C4-2B (cell line): ENCODE measurements at regions not wholly inside any gene's neighbourhood (a gene's known extent, or its start where the extent isn't known, plus 50 kb on each side); places are given as distances from the start of the nearest gene placed in this dataset.

Source experiments
- H3K27ac ChIP-seq: fragments of 450-650 bp; 2 replicates; pipeline ENCODE4 v1.5.1; 2017
- ZFX ChIP-seq: fragments of 450-650 bp; IDR thresholded peaks from 2 replicates; pipeline ENCODE4 v1.6.1; 2017
- TF ChIP-seq, protein P1 (sequence below): fragments of 450-650 bp; conservative IDR thresholded peaks from 2 replicates; pipeline ENCODE4 v1.5.1; 2017; ENCODE audit warnings: mild to moderate bottlenecking

DNA sequence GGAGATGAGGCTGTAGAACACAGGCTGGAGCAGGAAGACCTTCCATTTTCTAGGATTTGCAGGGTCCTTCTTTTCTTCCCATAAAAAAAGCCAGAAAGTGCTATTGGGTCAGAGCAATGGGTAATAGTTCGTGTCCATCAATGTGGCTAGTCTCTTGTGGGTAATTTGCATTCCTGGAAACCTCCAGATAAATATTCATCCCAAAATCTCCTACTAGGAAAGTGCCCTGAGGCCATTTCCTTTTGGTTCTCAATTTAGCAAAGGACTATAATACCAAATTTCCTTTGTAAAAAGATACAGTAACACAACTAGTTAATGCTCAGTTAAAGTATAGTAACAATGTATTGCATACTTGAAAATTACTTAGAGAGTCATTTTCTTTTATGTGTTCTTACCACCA lies 138.1 kb upstream of the TAB2 start:
- no peak for TF ChIP-seq ZFX
- TF ChIP-seq, protein P1, sequence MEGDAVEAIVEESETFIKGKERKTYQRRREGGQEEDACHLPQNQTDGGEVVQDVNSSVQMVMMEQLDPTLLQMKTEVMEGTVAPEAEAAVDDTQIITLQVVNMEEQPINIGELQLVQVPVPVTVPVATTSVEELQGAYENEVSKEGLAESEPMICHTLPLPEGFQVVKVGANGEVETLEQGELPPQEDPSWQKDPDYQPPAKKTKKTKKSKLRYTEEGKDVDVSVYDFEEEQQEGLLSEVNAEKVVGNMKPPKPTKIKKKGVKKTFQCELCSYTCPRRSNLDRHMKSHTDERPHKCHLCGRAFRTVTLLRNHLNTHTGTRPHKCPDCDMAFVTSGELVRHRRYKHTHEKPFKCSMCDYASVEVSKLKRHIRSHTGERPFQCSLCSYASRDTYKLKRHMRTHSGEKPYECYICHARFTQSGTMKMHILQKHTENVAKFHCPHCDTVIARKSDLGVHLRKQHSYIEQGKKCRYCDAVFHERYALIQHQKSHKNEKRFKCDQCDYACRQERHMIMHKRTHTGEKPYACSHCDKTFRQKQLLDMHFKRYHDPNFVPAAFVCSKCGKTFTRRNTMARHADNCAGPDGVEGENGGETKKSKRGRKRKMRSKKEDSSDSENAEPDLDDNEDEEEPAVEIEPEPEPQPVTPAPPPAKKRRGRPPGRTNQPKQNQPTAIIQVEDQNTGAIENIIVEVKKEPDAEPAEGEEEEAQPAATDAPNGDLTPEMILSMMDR = no peak

DNA sequence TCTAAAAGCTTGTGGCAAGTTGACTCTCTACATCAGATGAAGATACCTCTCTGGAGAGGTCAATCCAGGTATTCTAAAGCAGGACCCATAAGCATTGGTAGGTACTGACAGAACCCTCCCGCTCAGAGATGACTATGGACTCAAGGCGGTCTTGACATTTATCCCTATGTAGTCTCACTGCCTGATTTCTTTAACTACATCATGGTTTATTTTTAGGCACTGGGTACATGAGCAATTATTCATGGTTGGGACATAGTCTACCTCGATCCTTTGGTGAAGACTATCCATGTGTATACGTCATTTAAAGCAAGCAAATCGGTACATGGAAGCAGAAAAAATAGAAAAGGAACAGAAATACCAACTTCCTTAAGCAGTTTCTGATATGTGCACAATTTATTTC lies 136.2 kb upstream of the TAB2 start:
- H3K27ac ChIP-seq = no peak overlapping the region
- no peak for TF ChIP-seq ZFX
- TF ChIP-seq, protein P1 = no peak

More for the DNA sequence above, 138.1 kb upstream of the TAB2 start:
- no peak overlapping the region for H3K27ac ChIP-seq

DNA sequence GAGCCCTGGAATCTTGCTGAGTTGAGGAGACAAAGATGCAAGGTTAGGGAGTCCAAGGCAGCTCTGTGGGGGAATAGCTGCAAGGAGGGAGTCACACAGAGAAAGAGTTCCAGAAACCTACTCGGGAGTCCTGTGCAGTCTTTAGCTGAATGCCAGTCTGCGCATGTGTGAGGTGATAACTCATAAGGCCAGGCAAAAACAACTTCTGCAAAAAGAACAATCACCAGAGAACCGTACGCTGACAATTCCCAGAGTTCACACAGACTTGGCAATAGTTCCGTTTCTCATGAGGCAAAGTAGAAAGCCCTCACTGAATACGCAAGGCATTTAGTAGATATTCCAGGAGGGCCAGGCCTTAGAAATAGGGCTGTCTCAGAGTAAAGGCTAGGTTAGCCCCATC lies 135.2 kb upstream of the TAB2 start:
- H3K27ac ChIP-seq = no peak overlapping the region
- no peak for TF ChIP-seq ZFX
- TF ChIP-seq, protein P1 = no peak

DNA sequence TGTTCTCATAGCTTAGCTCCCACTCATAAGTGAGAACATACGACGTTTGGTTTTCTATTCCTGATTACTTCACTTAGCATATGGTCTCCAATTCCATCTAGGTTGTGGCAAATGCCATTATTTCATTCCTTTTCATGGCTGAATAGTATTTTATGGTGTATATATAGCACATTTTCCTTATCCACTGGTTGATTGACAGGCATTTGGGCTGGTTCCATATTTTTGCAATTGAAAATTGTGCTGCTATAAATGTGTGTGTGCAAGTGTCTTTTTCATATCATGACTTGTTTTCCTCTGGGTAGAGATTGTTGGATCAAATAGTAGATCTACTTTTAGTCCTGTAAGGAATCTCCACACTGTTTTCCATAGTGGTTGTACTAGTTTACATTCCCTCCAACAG lies 133.0 kb upstream of the TAB2 start:
- no peak overlapping the region for H3K27ac ChIP-seq
- TF ChIP-seq ZFX = no peak
- TF ChIP-seq, protein P1 = no peak

DNA sequence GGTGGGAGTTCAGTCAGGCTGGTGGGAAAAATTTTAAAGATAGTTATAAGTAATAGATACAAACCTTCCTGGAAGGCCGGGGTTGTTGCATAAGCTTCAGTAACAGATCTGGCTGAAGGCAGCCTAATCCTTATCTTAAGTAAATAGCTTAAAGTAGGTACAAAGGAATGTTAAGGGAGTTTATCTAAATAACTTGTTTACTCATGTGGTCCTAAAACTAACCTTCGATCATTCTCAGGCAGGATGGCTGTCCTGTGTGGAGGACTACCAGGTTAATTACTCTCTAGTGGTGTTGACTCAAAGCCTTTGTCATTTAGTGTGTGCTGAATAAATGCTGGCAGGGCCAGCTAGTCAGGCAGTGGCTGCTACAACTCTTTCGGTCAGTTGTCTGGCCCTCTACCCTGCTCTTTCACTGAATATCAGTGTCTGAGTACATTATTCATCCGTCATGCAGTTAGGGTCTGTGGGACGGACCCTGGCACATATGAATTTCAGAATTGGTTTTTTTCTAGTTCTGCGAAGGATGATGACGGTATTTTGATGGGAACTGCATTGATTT lies 131.6 kb upstream of the TAB2 start:
- H3K27ac ChIP-seq = no peak overlapping the region
- TF ChIP-seq, protein P1 = no peak

DNA sequence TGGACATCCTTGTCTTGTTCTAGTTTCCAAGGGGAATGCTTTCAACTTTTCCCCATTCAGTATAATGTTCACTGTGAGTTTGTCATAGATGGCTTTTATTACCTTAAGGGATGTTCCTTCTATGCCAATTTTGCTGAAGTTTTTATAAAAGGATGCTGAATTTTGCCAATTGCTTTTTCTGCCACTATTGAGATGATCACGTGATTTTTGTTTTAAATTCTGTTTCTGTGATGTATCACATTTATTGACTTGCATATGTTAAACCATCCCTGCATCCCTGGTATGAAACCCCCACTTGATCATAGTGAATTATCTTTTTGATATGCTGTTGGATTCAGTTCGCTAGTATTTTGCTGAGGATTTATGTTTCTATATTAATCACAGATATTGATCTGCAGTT lies 130.6 kb upstream of the TAB2 start:
- no peak overlapping the region for H3K27ac ChIP-seq
- TF ChIP-seq ZFX = no peak
- TF ChIP-seq, protein P1 = no peak

DNA sequence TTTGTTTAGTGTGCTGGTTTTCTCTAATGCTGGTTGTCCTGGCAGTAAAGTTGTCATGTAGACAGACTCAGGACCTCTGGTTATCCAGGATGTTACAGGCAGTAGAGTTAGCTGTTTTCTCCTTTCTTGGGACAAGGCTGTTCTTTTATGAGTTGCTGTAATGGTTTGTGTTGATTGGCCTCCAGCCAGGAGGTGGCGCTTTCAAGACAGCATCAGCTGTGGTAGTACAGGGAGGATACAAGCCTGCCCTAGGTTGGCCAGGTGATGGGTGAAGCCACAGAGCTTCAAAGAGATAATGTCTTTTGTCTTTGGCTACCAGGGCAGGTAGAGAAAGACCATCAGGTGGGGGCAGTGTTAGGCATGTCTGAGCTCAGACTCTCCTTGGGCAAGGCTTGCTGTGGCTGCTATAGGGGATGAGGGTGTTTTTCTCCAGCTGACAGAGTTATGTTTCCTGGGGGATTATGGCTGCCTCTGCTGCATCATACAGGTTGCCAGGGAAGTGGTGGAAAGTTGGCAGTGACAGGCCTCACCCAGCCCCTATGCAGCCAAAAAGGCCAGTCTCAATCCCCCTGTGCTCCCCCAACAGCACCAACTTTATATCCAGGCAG lies 127.2 kb upstream of the TAB2 start:
- TF ChIP-seq, protein P1 = peak; percentile 29
- no peak for TF ChIP-seq ZFX

More for the DNA sequence above, 127.2 kb upstream of the TAB2 start:
- H3K27ac ChIP-seq = no peak overlapping the region
